ENCODE measurements at regions not wholly inside any gene's neighbourhood (a gene's known extent, or its start where the extent isn't known, plus 50 kb on each side); places are given as distances from the start of the nearest gene placed in this dataset.

DNA sequence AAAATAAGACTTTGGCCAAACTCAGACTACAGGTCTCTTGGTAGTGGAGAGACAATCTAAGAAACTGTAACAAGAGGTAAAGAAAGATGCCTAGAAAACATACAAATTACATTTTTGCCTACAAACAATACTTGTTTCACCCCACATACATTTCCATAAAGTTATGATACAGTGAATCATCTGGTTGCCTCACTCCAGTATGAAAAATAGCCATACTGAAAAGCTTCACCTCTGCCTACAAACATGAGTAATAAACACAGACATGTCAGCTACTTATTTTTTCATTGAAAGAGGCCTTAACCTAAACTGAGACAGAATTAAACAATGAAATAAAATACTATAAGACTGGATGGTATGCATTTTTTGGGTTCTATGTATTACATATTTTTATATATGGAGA lies 1463.0 kb downstream of the FAM181B start:
- no peak overlapping the region for H3K4me3 ChIP-seq (ENCODE audit: low read depth in 1 of 3, low read length in 3 of 3)
- no peak overlapping the region for H3K27ac ChIP-seq (ENCODE audit: low read depth in 1 of 2, low read length in 2 of 2)
- no peaks in the 10 kb centered on the region for H3K9me3 ChIP-seq (ENCODE audit: control insufficient read depth in 4 of 4, low read length in 3 of 4)
- no peak overlapping the region for H3K9ac ChIP-seq (ENCODE audit: low read depth in 1 of 2, low read length in 2 of 2)
- DNase-seq (ENCODE audit: low spot score): no peak
- no peaks in the 10 kb centered on the region for H3K4me1 ChIP-seq (ENCODE audit: control insufficient read depth in 4 of 4, insufficient read depth in 4 of 4, low read length in 3 of 4)
- no peaks in the 10 kb centered on the region for H3K36me3 ChIP-seq (ENCODE audit: control insufficient read depth in 4 of 4, insufficient read depth in 3 of 4, low read depth in 1 of 4, low read length in 3 of 4)
- no peaks in the 10 kb centered on the region for H3K27me3 ChIP-seq (ENCODE audit: control insufficient read depth in 4 of 4, insufficient read depth in 4 of 4, low read length in 3 of 4)
- no peak for TF ChIP-seq REST (IDR thresholded peaks at IDR 0.05)
- TF ChIP-seq, protein P1, sequence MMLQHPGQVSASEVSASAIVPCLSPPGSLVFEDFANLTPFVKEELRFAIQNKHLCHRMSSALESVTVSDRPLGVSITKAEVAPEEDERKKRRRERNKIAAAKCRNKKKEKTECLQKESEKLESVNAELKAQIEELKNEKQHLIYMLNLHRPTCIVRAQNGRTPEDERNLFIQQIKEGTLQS (IDR thresholded peaks at IDR 0.05): no peak
- TF ChIP-seq HNF4A (conservative IDR thresholded peaks at IDR 0.05): no peak

DNA sequence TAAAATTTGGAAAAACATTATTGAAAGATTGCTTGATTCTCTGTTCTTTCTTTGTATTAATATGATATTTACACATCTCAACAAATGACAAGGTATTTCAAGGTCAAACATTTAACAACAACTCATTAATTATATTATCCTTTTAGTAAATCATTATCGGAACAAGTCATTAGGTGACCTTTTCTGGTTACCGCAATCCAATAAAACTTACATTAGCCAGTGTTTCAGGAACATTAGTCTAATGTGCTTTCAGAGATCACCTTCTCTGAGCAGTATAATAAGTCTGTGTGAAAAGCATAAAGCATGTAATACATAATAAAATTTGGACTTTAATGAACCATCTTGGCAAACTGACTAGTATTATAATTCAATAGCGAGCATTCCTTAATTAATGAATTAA lies 1466.4 kb downstream of the FAM181B start:
- no peaks in the 10 kb centered on the region for H3K36me3 ChIP-seq (ENCODE audit: control insufficient read depth in 4 of 4, insufficient read depth in 3 of 4, low read depth in 1 of 4, low read length in 3 of 4)
- DNase-seq (ENCODE audit: low spot score): no peak
- no peaks in the 10 kb centered on the region for H3K27me3 ChIP-seq (ENCODE audit: control insufficient read depth in 4 of 4, insufficient read depth in 4 of 4, low read length in 3 of 4)
- no peaks in the 10 kb centered on the region for H3K4me1 ChIP-seq (ENCODE audit: control insufficient read depth in 4 of 4, insufficient read depth in 4 of 4, low read length in 3 of 4)
- no peak overlapping the region for H3K27ac ChIP-seq (ENCODE audit: low read depth in 1 of 2, low read length in 2 of 2)
- H3K9ac ChIP-seq (ENCODE audit: low read depth in 1 of 2, low read length in 2 of 2): no peak overlapping the region
- 86% methylated on average over 3 of the region's 3 CpGs for WGBS
- no peaks in the 10 kb centered on the region for H3K9me3 ChIP-seq (ENCODE audit: control insufficient read depth in 4 of 4, low read length in 3 of 4)
- no peak for TF ChIP-seq TAF1 (conservative IDR thresholded peaks at IDR 0.05)
- TF ChIP-seq JUND (IDR thresholded peaks at IDR 0.05): no peak
- TF ChIP-seq HNF4A (conservative IDR thresholded peaks at IDR 0.05): no peak
- TF ChIP-seq NR2F2 (IDR thresholded peaks at IDR 0.05): no peak
- TF ChIP-seq, protein P2, sequence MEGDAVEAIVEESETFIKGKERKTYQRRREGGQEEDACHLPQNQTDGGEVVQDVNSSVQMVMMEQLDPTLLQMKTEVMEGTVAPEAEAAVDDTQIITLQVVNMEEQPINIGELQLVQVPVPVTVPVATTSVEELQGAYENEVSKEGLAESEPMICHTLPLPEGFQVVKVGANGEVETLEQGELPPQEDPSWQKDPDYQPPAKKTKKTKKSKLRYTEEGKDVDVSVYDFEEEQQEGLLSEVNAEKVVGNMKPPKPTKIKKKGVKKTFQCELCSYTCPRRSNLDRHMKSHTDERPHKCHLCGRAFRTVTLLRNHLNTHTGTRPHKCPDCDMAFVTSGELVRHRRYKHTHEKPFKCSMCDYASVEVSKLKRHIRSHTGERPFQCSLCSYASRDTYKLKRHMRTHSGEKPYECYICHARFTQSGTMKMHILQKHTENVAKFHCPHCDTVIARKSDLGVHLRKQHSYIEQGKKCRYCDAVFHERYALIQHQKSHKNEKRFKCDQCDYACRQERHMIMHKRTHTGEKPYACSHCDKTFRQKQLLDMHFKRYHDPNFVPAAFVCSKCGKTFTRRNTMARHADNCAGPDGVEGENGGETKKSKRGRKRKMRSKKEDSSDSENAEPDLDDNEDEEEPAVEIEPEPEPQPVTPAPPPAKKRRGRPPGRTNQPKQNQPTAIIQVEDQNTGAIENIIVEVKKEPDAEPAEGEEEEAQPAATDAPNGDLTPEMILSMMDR (IDR thresholded peaks at IDR 0.05; ENCODE audit: low read depth, low read length, missing input control): no peak
- TF ChIP-seq GABPA (IDR thresholded peaks at IDR 0.05 in 1 of 2, conservative IDR thresholded peaks at IDR 0.05 in 1 of 2): no peak
- TF ChIP-seq FOXA1 (IDR thresholded peaks at IDR 0.05): no peak
- no peak for TF ChIP-seq MAX (IDR thresholded peaks at IDR 0.05)
- TF ChIP-seq SP1 (IDR thresholded peaks at IDR 0.05): no peak
- TF ChIP-seq RXRA (IDR thresholded peaks at IDR 0.05): no peak
- no peak for TF ChIP-seq HNF4G (IDR thresholded peaks at IDR 0.05)
- TF ChIP-seq YY1 (IDR thresholded peaks at IDR 0.05): no peak
- TF ChIP-seq, protein P3, sequence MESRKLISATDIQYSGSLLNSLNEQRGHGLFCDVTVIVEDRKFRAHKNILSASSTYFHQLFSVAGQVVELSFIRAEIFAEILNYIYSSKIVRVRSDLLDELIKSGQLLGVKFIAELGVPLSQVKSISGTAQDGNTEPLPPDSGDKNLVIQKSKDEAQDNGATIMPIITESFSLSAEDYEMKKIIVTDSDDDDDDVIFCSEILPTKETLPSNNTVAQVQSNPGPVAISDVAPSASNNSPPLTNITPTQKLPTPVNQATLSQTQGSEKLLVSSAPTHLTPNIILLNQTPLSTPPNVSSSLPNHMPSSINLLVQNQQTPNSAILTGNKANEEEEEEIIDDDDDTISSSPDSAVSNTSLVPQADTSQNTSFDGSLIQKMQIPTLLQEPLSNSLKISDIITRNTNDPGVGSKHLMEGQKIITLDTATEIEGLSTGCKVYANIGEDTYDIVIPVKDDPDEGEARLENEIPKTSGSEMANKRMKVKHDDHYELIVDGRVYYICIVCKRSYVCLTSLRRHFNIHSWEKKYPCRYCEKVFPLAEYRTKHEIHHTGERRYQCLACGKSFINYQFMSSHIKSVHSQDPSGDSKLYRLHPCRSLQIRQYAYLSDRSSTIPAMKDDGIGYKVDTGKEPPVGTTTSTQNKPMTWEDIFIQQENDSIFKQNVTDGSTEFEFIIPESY (IDR thresholded peaks at IDR 0.05): no peak
- no peak overlapping the region for H3K4me3 ChIP-seq (ENCODE audit: low read depth in 1 of 3, low read length in 3 of 3)

Measured in liver (tissue), 8 donors.